ENCODE measurements at regions not wholly inside any gene's neighbourhood (a gene's known extent, or its start where the extent isn't known, plus 50 kb on each side); places are given as distances from the start of the nearest gene placed in this dataset.
"Not testable (repeated sequence)": the region's sequence is repeated elsewhere in the genome, so short reads cannot be mapped to it uniquely, and the experiment has no call there.

GRCh38 chr2:226116346-226116745 lies 683.3 kb downstream of the IRS1 start:
- no peak for DNase-seq

- DNase-seq = no peak
Measured at GRCh38 chr2:226115832-226116200, 683.8 kb downstream of the IRS1 start.

GRCh38 chr2:226115102-226115831 lies 684.4 kb downstream of the IRS1 start:
- no peak for DNase-seq

GRCh38 chr2:226114436-226114835 lies 685.2 kb downstream of the IRS1 start:
- DNase-seq = no peak

GRCh38 chr2:226098861-226099745 lies 699.6 kb downstream of the NYAP2 start:
- DNase-seq = no peak

- no peak for DNase-seq
Measured at GRCh38 chr2:226095058-226095457, 695.5 kb downstream of the NYAP2 start.

- DNase-seq = no peak
Measured at GRCh38 chr2:226093364-226093763, 693.9 kb downstream of the NYAP2 start.

GRCh38 chr2:226088366-226088674 lies 688.8 kb downstream of the NYAP2 start:
- no peak for DNase-seq

GRCh38 chr2:226087505-226088365 lies 688.2 kb downstream of the NYAP2 start:
- DNase-seq = no peak

GRCh38 chr2:226087051-226087450 lies 687.5 kb downstream of the NYAP2 start:
- no peak for DNase-seq

GRCh38 chr2:226086190-226086589 lies 686.7 kb downstream of the NYAP2 start:
- DNase-seq = no peak

- DNase-seq = not testable (repeated sequence)
Measured at GRCh38 chr2:226085425-226085824, 685.9 kb downstream of the NYAP2 start.

GRCh38 chr2:226080334-226080733 lies 680.8 kb downstream of the NYAP2 start:
- DNase-seq = no peak

GRCh38 chr2:226079671-226080181 lies 680.2 kb downstream of the NYAP2 start:
- DNase-seq = no peak

- no peak for DNase-seq
Measured at GRCh38 chr2:226079196-226079595, 679.7 kb downstream of the NYAP2 start.

GRCh38 chr2:226078666-226079065 lies 679.2 kb downstream of the NYAP2 start:
- DNase-seq = no peak

GRCh38 chr2:226077841-226078240 lies 678.3 kb downstream of the NYAP2 start:
- no peak for DNase-seq

- no peak for DNase-seq
Measured at GRCh38 chr2:226077031-226077430, 677.5 kb downstream of the NYAP2 start.

- no peak for DNase-seq
Measured at GRCh38 chr2:226076529-226076928, 677.0 kb downstream of the NYAP2 start.

- no peak for DNase-seq
Measured at GRCh38 chr2:226074391-226074790, 674.9 kb downstream of the NYAP2 start.

- DNase-seq = no peak
Measured at GRCh38 chr2:226073496-226074160, 674.1 kb downstream of the NYAP2 start.

GRCh38 chr2:226066873-226067272 lies 667.4 kb downstream of the NYAP2 start:
- no peak for DNase-seq

- DNase-seq = no peak
Measured at GRCh38 chr2:226066391-226066790, 666.9 kb downstream of the NYAP2 start.

Measured in DMS79 (cell line).